WTC11 (cell line): ENCODE measurements at regions not wholly inside any gene's neighbourhood (a gene's known extent, or its start where the extent isn't known, plus 50 kb on each side); places are given as distances from the start of the nearest gene placed in this dataset.

Source experiments
- ATAC-seq: fragments of 200-7000 bp; cut with Tn5 transposase; 2 replicates; pipeline ENCODE4 v1.10.0; 2021; ENCODE audit warnings: mild to moderate bottlenecking, moderate library complexity
- CTCF ChIA-PET: fragments of 300-600 bp; sonication (Branson Sonifier 250); formaldehyde crosslinking; loops from one replicate; lab custom pipeline; 2021; ENCODE audit warnings: antibody characterized with exemption; lab: Charles Lee
- POLR2A ChIA-PET: fragments of 350-600 bp; sonication (Branson Sonifier 250); formaldehyde crosslinking; loops from one replicate; lab custom pipeline; 2021; ENCODE audit warnings: antibody characterized with exemption; lab: Charles Lee
- DNase-seq: peaks from one replicate; pipeline ENCODE4 v3.0.0; 2021; ENCODE audit warnings: low spot score
- H3K27ac Mint-ChIP-seq: 2 replicates; pipeline ENCODE4 v1.8.0; 2021; ENCODE audit warnings: mixed read lengths
- H3K27me3 Mint-ChIP-seq: 2 replicates; pipeline ENCODE4 v1.8.0; 2021; ENCODE audit warnings: low read depth, mild to moderate bottlenecking, moderate library complexity, mixed read lengths
- H3K36me3 Mint-ChIP-seq: 2 replicates; pipeline ENCODE4 v1.8.0; 2021; ENCODE audit warnings: mixed read lengths
- H3K4me1 Mint-ChIP-seq: 2 replicates; pipeline ENCODE4 v1.8.0; 2022; ENCODE audit warnings: mixed read lengths
- H3K4me3 Mint-ChIP-seq: 2 replicates; pipeline ENCODE4 v1.8.0; 2021; ENCODE audit warnings: mild to moderate bottlenecking, moderate library complexity, mixed read lengths
- H3K9me3 Mint-ChIP-seq: 2 replicates; pipeline ENCODE4 v1.8.0; 2021; ENCODE audit warnings: mixed read lengths
- EMX1 ChIP-seq: fragments of 250-450 bp; sonication (Bioruptor Pico); IDR thresholded peaks from 2 replicates; pipeline ENCODE4 v1.8.0; 2021; ENCODE audit warnings: mild to moderate bottlenecking
- ESRRA ChIP-seq: sonication (generic); formaldehyde crosslinking; IDR thresholded peaks from 2 replicates; pipeline ENCODE4 v1.8.1; 2022; ENCODE audit warnings: mild to moderate bottlenecking, missing genetic modification reagents, borderline replicate concordance
- FOXP1 ChIP-seq: sonication (generic); formaldehyde crosslinking; IDR thresholded peaks from 2 replicates; pipeline ENCODE4 v1.8.0; 2022; ENCODE audit warnings: missing genetic modification reagents, mild to moderate bottlenecking, moderate library complexity, borderline replicate concordance
- JAZF1 ChIP-seq: fragments of 250-450 bp; sonication (Bioruptor Pico); IDR thresholded peaks from 2 replicates; pipeline ENCODE4 v1.9.0; 2021; ENCODE audit warnings: moderate library complexity, mild to moderate bottlenecking, inconsistent platforms
- JUN ChIP-seq: sonication (generic); formaldehyde crosslinking; IDR thresholded peaks from 2 replicates; pipeline ENCODE4 v1.8.0; 2023; ENCODE audit warnings: mild to moderate bottlenecking, missing genetic modification reagents
- KAT7 ChIP-seq: sonication (generic); formaldehyde crosslinking; IDR thresholded peaks from 2 replicates; pipeline ENCODE4 v1.8.1; 2023; ENCODE audit warnings: missing genetic modification reagents, mild to moderate bottlenecking, borderline replicate concordance
- MLX ChIP-seq: sonication (generic); formaldehyde crosslinking; IDR thresholded peaks from 2 replicates; pipeline ENCODE4 v1.8.1; 2023; ENCODE audit warnings: mild to moderate bottlenecking, missing genetic modification reagents, moderate library complexity
- NFE2L1 ChIP-seq: sonication (generic); formaldehyde crosslinking; IDR thresholded peaks from 2 replicates; pipeline ENCODE4 v1.8.1; 2023; ENCODE audit warnings: missing genetic modification reagents
- PRDM15 ChIP-seq: sonication (generic); formaldehyde crosslinking; IDR thresholded peaks from 2 replicates; pipeline ENCODE4 v1.8.0; 2022; ENCODE audit warnings: missing genetic modification reagents
- RELA ChIP-seq: sonication (generic); formaldehyde crosslinking; IDR thresholded peaks from 2 replicates; pipeline ENCODE4 v1.8.1; 2022; ENCODE audit warnings: missing genetic modification reagents, mild to moderate bottlenecking, borderline replicate concordance
- RORB ChIP-seq: fragments of 250-450 bp; sonication (Bioruptor Pico); IDR thresholded peaks from 2 replicates; pipeline ENCODE4 v1.9.0; 2021; ENCODE audit warnings: mild to moderate bottlenecking
- SP1 ChIP-seq: sonication (generic); formaldehyde crosslinking; conservative IDR thresholded peaks from 2 replicates; pipeline ENCODE4 v1.8.1; 2022; ENCODE audit warnings: missing genetic modification reagents
- ZNF121 ChIP-seq: sonication (generic); formaldehyde crosslinking; IDR thresholded peaks from 2 replicates; pipeline ENCODE4 v1.8.0; 2023; ENCODE audit warnings: missing genetic modification reagents
- ZNF219 ChIP-seq: sonication (generic); formaldehyde crosslinking; IDR thresholded peaks from 2 replicates; pipeline ENCODE4 v1.8.0; 2023; ENCODE audit warnings: missing genetic modification reagents, mild to moderate bottlenecking, borderline replicate concordance
- ZNF232 ChIP-seq: sonication (generic); formaldehyde crosslinking; IDR thresholded peaks from 2 replicates; pipeline ENCODE4 v1.8.0; 2022; ENCODE audit warnings: mild to moderate bottlenecking, missing genetic modification reagents
- ZNF317 ChIP-seq: sonication (generic); formaldehyde crosslinking; IDR thresholded peaks from 2 replicates; pipeline ENCODE4 v1.8.1; 2023; ENCODE audit warnings: low read depth, mild to moderate bottlenecking, moderate library complexity, missing genetic modification reagents, borderline replicate concordance
- TF ChIP-seq, protein P1 (sequence below): sonication (generic); formaldehyde crosslinking; conservative IDR thresholded peaks from 2 replicates; pipeline ENCODE4 v1.8.1; 2023; ENCODE audit warnings: mild to moderate bottlenecking, low read depth, missing genetic modification reagents, moderate library complexity
- TF ChIP-seq, protein P2 (sequence below): sonication (generic); formaldehyde crosslinking; IDR thresholded peaks from 2 replicates; pipeline ENCODE4 v1.8.0; 2023; ENCODE audit warnings: mild to moderate bottlenecking, missing genetic modification reagents
- TF ChIP-seq, protein P3 (sequence below): sonication (generic); formaldehyde crosslinking; IDR thresholded peaks from 2 replicates; pipeline ENCODE4 v1.8.0; 2022; ENCODE audit warnings: mild to moderate bottlenecking, missing genetic modification reagents

DNA sequence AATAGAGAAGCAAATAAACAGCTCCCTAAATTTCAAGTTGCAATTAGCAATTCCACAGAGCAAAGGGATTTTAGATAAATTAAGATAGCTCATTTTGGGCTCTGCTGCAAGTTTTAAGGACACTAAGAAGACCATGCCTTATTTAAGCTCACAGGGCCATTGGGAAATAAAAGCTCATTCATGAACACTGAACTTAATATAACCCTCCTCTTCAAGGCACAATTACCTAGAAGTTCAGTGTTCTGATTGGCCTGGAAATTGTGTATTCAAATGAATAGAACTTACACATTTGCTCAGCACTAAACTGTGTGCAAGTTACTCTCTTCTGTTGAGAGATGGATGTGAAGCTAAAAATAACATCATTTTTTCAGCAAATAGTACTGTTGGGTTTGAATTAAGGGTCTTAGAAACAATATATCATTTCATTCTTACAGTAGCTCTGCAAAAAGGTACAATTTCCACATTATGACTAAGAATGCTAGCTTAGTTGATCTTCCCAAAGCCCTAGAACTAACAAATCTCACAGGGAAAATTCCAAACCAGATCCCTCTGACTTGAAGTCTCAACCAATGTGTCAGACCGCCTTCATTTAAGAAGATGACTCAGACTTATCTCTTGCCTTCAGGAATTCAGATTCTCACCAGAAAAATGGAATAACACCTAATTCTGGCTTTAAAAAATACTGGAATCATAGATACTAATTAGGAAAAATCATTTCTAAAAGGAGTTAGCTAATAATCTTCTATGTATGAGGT lies 87.4 kb upstream of the LRRC55 start:
- H3K9me3 Mint-ChIP-seq, result peaks cover 9% of the 10 kb centered on the region
- POLR2A ChIA-PET, result no interaction called here
- no peak overlapping the region for H3K27ac Mint-ChIP-seq
- H3K36me3 Mint-ChIP-seq, result no peaks in the 10 kb centered on the region
- TF ChIP-seq RELA (CRISPR knock-in tag), result no peak
- TF ChIP-seq, protein P1, sequence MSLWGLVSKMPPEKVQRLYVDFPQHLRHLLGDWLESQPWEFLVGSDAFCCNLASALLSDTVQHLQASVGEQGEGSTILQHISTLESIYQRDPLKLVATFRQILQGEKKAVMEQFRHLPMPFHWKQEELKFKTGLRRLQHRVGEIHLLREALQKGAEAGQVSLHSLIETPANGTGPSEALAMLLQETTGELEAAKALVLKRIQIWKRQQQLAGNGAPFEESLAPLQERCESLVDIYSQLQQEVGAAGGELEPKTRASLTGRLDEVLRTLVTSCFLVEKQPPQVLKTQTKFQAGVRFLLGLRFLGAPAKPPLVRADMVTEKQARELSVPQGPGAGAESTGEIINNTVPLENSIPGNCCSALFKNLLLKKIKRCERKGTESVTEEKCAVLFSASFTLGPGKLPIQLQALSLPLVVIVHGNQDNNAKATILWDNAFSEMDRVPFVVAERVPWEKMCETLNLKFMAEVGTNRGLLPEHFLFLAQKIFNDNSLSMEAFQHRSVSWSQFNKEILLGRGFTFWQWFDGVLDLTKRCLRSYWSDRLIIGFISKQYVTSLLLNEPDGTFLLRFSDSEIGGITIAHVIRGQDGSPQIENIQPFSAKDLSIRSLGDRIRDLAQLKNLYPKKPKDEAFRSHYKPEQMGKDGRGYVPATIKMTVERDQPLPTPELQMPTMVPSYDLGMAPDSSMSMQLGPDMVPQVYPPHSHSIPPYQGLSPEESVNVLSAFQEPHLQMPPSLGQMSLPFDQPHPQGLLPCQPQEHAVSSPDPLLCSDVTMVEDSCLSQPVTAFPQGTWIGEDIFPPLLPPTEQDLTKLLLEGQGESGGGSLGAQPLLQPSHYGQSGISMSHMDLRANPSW (CRISPR knock-in tag), result no peak
- TF ChIP-seq FOXP1 (CRISPR knock-in tag), result no peak
- no peak for TF ChIP-seq EMX1 (CRISPR knock-in tag)
- no peak for TF ChIP-seq RORB (CRISPR knock-in tag)
- no peak for TF ChIP-seq JUN (CRISPR knock-in tag)
- TF ChIP-seq MLX (CRISPR knock-in tag), result no peak
- TF ChIP-seq KAT7, result no peak
- TF ChIP-seq SP1 (CRISPR knock-in tag), result no peak
- no peak for TF ChIP-seq NFE2L1 (CRISPR knock-in tag)
- no peak for TF ChIP-seq ESRRA
- TF ChIP-seq ZNF232 (CRISPR knock-in tag), result no peak
- TF ChIP-seq ZNF219, result no peak
- no peak for TF ChIP-seq JAZF1 (CRISPR knock-in tag)
- TF ChIP-seq, protein P2, sequence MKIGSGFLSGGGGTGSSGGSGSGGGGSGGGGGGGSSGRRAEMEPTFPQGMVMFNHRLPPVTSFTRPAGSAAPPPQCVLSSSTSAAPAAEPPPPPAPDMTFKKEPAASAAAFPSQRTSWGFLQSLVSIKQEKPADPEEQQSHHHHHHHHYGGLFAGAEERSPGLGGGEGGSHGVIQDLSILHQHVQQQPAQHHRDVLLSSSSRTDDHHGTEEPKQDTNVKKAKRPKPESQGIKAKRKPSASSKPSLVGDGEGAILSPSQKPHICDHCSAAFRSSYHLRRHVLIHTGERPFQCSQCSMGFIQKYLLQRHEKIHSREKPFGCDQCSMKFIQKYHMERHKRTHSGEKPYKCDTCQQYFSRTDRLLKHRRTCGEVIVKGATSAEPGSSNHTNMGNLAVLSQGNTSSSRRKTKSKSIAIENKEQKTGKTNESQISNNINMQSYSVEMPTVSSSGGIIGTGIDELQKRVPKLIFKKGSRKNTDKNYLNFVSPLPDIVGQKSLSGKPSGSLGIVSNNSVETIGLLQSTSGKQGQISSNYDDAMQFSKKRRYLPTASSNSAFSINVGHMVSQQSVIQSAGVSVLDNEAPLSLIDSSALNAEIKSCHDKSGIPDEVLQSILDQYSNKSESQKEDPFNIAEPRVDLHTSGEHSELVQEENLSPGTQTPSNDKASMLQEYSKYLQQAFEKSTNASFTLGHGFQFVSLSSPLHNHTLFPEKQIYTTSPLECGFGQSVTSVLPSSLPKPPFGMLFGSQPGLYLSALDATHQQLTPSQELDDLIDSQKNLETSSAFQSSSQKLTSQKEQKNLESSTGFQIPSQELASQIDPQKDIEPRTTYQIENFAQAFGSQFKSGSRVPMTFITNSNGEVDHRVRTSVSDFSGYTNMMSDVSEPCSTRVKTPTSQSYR (CRISPR knock-in tag), result no peak
- TF ChIP-seq PRDM15 (CRISPR knock-in tag), result no peak
- no peak for TF ChIP-seq ZNF317
- TF ChIP-seq, protein P3, sequence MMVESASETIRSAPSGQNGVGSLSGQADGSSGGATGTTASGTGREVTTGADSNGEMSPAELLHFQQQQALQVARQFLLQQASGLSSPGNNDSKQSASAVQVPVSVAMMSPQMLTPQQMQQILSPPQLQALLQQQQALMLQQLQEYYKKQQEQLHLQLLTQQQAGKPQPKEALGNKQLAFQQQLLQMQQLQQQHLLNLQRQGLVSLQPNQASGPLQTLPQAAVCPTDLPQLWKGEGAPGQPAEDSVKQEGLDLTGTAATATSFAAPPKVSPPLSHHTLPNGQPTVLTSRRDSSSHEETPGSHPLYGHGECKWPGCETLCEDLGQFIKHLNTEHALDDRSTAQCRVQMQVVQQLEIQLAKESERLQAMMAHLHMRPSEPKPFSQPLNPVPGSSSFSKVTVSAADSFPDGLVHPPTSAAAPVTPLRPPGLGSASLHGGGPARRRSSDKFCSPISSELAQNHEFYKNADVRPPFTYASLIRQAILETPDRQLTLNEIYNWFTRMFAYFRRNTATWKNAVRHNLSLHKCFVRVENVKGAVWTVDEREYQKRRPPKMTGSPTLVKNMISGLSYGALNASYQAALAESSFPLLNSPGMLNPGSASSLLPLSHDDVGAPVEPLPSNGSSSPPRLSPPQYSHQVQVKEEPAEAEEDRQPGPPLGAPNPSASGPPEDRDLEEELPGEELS (CRISPR knock-in tag), result no peak
- TF ChIP-seq ZNF121 (CRISPR knock-in tag), result no peak
- ATAC-seq, result no peak
- CTCF ChIA-PET, result interaction anchor here (0.8 to 3.1 kb wide), 3 partner anchors 36 to 253 kb away, joined by 3 to 16 read pairs (median 3); no protein-coding TSS in a partner anchor
- DNase-seq, result no peak
- no peaks in the 10 kb centered on the region for H3K4me1 Mint-ChIP-seq
- H3K4me3 Mint-ChIP-seq, result no peak overlapping the region
- H3K27me3 Mint-ChIP-seq, result no peaks in the 10 kb centered on the region
